Stimulated activated naive B cell treated with anti-CD40 and anti-IgM and Interleukin-4, amounts not matched to agents 10 μg/mL and 1 μg/mL and 100 μg/mL, for 72 hours (primary cell): ENCODE measurements at regions not wholly inside any gene's neighbourhood (a gene's known extent, or its start where the extent isn't known, plus 50 kb on each side); places are given as distances from the start of the nearest gene placed in this dataset.

Source experiments
- ATAC-seq, 2 donors: fragments of 150-1000 bp; cut with Tn5 transposase; replicated peaks; 2 replicates each; pipeline ENCODE4 v1.10.0; 2021; ENCODE audit warnings: moderate library complexity in 1 of 2
- DNase-seq: peaks from one replicate; pipeline ENCODE4 v3.0.0; 2021
- H3K27ac Mint-ChIP-seq: one replicate; pipeline ENCODE4 v1.8.0; 2022; ENCODE audit warnings: mild to moderate bottlenecking, mixed read lengths
- H3K27me3 Mint-ChIP-seq, 2 donors: one replicate each; pipeline ENCODE4 v1.8.0; 2022; ENCODE audit warnings: mixed read lengths in 2 of 2
- H3K36me3 Mint-ChIP-seq, 2 donors: one replicate each; pipeline ENCODE4 v1.8.0; 2022; ENCODE audit warnings: mixed read lengths in 2 of 2, mild to moderate bottlenecking in 1 of 2
- H3K4me1 Mint-ChIP-seq, 2 donors: one replicate each; pipeline ENCODE4 v1.8.0; 2022; ENCODE audit warnings: mixed read lengths in 2 of 2, mild to moderate bottlenecking in 1 of 2
- H3K4me3 Mint-ChIP-seq, 2 donors: one replicate each; pipeline ENCODE4 v1.8.0; 2022; ENCODE audit warnings: mild to moderate bottlenecking in 2 of 2, mixed read lengths in 2 of 2, moderate library complexity in 1 of 2
- H3K9me3 Mint-ChIP-seq, 2 donors: one replicate each; pipeline ENCODE4 v1.8.0; 2022; ENCODE audit warnings: mixed read lengths in 2 of 2, mild to moderate bottlenecking in 1 of 2

DNA sequence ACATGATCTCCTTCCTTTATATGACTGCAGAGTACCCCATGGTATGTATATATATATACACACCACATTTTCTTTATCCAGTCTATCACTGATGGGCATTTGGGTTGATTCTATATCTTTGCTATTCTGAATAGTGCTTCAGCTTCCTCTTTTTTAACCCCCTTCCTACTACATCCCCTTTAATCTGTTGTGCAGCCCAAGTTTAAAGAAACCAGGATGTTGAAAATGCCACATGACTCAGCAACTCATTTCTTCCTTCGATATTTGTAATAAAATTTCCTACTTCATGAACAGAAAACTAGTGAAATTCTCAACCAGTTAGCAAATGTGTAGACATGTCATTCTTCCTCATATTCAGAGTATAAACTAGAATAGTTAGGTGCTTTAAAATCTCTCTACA lies 1245.7 kb upstream of the SORCS1 start:
- H3K4me1 Mint-ChIP-seq: no peaks in the 10 kb centered on the region
- no peak for DNase-seq
- H3K27ac Mint-ChIP-seq: no peak overlapping the region
- H3K36me3 Mint-ChIP-seq: no peaks in the 10 kb centered on the region
- no peak overlapping the region for H3K4me3 Mint-ChIP-seq
- H3K9me3 Mint-ChIP-seq: peaks cover under 1 to 2% of the 10 kb centered on the region in 2 donors
- no peaks in the 10 kb centered on the region for H3K27me3 Mint-ChIP-seq
- no peak for ATAC-seq

DNA sequence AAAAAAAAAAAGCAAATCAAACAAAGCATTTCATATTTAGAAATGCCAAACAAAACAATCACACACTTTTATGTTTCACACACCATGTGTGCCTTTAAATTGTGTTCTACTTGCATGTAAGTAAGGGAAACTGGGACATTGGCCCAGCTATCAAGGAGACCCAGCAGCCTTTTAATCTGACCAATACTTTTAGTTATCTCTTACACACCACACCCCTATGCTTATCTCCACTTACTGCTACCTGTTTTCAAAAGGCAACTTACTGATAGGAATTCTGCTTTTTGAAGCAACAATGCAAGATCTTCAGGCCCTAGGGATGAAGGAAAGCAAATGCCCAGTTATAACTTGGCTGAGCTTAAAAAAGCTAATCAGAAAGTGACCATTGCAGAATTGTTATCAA lies 1244.8 kb upstream of the SORCS1 start:
- Mint-ChIP-seq H3K9me3 (peaks cover 5% of the 10 kb centered on the region in 2 donors), H3K4me3 (no peak overlapping the region), H3K27me3 (no peaks in the 10 kb centered on the region), H3K36me3 (no peaks in the 10 kb centered on the region), H3K4me1 (no peaks in the 10 kb centered on the region), H3K27ac (no peak overlapping the region)
- no peak for DNase-seq
- no peak for ATAC-seq

DNA sequence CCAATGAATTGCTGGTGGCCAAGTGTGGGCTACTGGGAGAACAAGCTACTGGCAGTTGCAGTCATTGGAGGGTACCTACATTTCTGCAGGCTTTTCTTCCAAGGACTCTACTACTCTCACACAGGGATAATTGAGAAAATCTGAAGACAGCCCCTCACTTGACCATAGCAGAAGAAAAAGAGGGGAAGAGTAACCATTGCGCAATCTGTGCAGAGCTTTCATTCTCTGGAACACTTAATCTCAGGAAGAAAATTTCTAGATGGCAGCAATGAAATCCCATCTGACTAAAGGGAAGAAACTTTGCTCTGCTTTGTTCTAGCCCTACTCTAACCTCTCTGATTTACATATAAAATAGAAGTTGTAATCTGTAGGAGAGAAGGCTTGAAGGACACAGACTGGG lies 1239.6 kb upstream of the SORCS1 start:
- Mint-ChIP-seq H3K27ac (no peak overlapping the region), H3K27me3 (no peaks in the 10 kb centered on the region), H3K4me3 (no peak overlapping the region), H3K4me1 (no peaks in the 10 kb centered on the region), H3K9me3 (peaks cover 5 to 8% of the 10 kb centered on the region in 2 donors), H3K36me3 (no peaks in the 10 kb centered on the region)
- DNase-seq (no peak), ATAC-seq (no peak)

DNA sequence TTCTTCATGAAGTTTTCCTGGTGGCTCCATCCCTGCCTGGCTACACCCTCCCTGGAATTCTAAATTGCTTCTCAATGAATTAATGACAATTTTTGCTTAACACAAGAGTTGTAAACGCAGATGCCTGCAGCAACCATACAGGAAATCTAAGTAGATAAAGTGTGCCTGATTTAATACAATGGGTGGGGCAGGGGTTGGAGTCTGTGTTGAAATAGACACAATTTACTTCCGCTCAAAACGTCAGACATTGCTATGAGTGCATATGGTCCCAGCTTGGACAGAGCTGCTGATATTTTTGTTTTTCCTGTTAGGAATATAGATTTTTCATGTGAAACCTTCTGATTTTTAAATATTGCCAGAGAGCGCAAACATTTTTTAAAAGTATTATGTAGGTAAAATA lies 1235.0 kb upstream of the SORCS1 start:
- ATAC-seq (no peak), DNase-seq (no peak)
- H3K4me1 Mint-ChIP-seq: no peaks in the 10 kb centered on the region
- no peak overlapping the region for H3K4me3 Mint-ChIP-seq
- H3K27me3 Mint-ChIP-seq: no peaks in the 10 kb centered on the region
- no peaks in the 10 kb centered on the region for H3K36me3 Mint-ChIP-seq
- H3K27ac Mint-ChIP-seq: no peak overlapping the region
- peaks cover 3 to 4% of the 10 kb centered on the region in 2 donors for H3K9me3 Mint-ChIP-seq

DNA sequence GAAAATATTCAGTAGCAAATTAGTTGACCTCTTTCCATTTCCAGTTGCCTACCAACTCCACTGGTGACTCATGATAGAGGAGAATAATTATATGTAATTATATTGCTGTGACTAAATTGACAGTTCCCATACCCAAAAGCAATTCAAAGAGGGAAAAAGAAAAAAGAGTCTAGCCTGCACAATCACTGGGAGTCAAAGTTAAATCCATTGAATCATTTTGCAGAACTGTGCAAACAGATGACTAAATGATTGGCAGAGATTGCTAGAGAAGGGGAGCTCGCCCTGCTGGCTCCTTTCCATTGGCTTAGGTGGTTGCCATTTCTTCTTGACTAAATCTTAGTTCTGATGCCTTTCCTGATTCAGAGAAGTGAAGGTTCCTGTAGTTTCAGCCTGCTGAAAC lies 1228.6 kb upstream of the SORCS1 start:
- no peaks in the 10 kb centered on the region for H3K4me1 Mint-ChIP-seq
- H3K4me3 Mint-ChIP-seq: no peak overlapping the region
- H3K27me3 Mint-ChIP-seq: no peaks in the 10 kb centered on the region
- H3K9me3 Mint-ChIP-seq: peaks cover 0 to 7% of the 10 kb centered on the region in 2 donors
- ATAC-seq: no peak
- no peaks in the 10 kb centered on the region for H3K36me3 Mint-ChIP-seq
- H3K27ac Mint-ChIP-seq: no peak overlapping the region
- DNase-seq: no peak

DNA sequence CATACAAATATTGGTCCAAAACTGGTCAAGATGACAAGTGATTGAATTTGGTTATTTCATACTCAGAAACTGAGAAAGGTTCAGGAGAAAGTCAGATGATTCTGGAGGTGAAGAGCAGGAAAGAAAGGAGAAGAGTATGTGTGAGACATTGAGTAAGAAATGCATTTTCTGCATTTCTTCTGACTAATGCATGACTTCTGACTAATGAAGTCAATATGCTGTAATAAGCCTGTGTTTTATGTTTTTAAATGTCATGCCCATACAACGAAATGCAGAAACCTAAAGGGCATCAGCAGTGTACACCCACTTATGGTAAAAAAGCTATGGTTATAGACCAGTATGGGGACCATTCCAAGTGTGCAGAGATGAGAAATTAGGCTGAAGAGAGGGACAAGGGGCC lies 1227.8 kb upstream of the SORCS1 start:
- Mint-ChIP-seq H3K36me3 (no peaks in the 10 kb centered on the region), H3K27ac (no peak overlapping the region), H3K4me1 (no peaks in the 10 kb centered on the region), H3K4me3 (no peak overlapping the region), H3K27me3 (no peaks in the 10 kb centered on the region), H3K9me3 (peaks cover 0 to 4% of the 10 kb centered on the region in 2 donors)
- DNase-seq: no peak
- ATAC-seq: no peak

DNA sequence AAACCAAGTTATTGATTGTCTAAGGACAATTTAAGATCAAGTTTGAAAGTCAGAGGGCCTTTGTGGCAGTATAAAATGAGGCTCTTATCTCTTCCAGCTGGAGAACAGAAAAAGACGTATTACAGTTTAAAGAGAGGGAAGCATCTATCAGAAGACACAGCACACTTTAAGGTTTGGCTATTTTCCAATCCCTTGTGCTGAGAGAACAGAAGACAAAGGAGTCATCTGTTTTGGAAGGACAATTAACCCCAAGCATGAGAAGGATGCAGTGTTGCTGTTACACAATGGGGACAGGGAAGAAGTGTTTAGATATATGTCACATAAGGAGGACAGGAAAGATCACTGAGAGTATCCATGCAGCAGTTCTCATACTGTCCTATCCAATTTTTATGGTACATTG lies 1224.2 kb upstream of the SORCS1 start:
- no peak for ATAC-seq
- no peaks in the 10 kb centered on the region for H3K4me1 Mint-ChIP-seq
- no peak for DNase-seq
- H3K36me3 Mint-ChIP-seq: no peaks in the 10 kb centered on the region
- H3K27ac Mint-ChIP-seq: no peak overlapping the region
- H3K27me3 Mint-ChIP-seq: no peaks in the 10 kb centered on the region
- H3K9me3 Mint-ChIP-seq: peaks cover 0 to 2% of the 10 kb centered on the region in 2 donors
- H3K4me3 Mint-ChIP-seq: no peak overlapping the region

DNA sequence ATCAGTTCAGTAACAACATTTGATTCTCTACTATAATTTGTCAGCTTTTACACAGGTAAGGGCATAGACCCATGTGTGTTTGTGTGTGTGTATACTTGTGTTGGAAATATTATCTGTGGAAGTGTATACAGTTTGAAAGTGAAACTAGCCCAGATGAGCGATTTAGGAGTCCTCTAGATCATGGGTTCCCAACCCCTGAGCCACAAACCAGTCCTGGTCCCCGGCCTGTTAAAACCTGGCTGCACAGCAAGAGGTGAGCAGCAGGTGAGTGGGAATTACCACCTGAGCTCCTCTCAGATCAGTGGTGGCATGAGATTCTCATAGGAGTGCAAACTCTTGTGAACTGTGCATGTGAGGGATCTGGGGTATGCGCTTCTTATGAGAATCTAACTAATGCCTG lies 1221.5 kb upstream of the SORCS1 start:
- Mint-ChIP-seq H3K27ac (no peak overlapping the region), H3K36me3 (no peaks in the 10 kb centered on the region), H3K9me3 (peaks cover 0 to 2% of the 10 kb centered on the region in 2 donors), H3K27me3 (no peaks in the 10 kb centered on the region), H3K4me3 (no peak overlapping the region), H3K4me1 (no peaks in the 10 kb centered on the region)
- DNase-seq: no peak
- no peak for ATAC-seq

DNA sequence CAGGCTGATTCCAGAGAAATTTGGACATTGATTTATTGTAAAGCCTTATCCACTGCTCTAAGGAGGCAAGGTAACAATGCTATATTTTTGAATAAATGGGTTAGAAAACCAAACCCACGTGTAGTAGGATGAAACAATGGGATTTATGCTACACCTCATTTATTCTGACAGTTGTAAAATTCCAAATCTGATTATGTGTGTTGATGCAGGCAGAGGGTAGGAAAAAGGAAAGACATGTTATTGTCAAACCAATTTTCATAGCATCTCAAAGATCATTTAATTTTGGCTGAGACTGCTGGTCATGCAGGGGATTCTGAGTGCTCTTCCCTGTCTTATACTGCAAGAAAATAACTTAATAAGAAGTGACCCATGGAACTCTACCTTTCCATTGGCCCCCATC lies 1219.9 kb upstream of the SORCS1 start:
- ATAC-seq: no peak
- DNase-seq: no peak
- Mint-ChIP-seq H3K27ac (no peak overlapping the region), H3K4me1 (no peaks in the 10 kb centered on the region), H3K36me3 (no peaks in the 10 kb centered on the region), H3K9me3 (peaks cover 0 to 2% of the 10 kb centered on the region in 2 donors), H3K27me3 (no peaks in the 10 kb centered on the region), H3K4me3 (no peak overlapping the region)

DNA sequence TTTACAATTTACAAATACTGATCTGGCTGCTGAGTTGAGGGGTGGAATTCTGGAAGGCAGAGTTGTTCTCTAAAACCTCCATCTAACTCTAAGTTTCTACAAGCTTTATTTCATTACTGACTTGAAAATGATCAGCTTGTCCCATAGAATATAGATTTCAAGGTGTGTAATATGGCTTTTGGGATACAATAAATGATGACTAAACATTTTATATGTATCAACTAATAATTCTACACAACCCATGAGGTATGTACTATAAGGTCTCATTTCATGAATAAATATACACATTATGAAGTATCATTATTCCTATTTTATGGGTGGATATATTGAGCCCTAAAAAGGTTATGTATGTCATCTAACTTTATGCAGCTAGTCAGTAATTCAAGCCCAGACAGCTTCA lies 1214.3 kb upstream of the SORCS1 start:
- Mint-ChIP-seq H3K27ac (no peak overlapping the region), H3K9me3 (peaks cover 4 to 5% of the 10 kb centered on the region in 2 donors), H3K4me1 (no peaks in the 10 kb centered on the region), H3K27me3 (no peaks in the 10 kb centered on the region), H3K4me3 (no peak overlapping the region), H3K36me3 (no peaks in the 10 kb centered on the region)
- DNase-seq (no peak), ATAC-seq (no peak)

DNA sequence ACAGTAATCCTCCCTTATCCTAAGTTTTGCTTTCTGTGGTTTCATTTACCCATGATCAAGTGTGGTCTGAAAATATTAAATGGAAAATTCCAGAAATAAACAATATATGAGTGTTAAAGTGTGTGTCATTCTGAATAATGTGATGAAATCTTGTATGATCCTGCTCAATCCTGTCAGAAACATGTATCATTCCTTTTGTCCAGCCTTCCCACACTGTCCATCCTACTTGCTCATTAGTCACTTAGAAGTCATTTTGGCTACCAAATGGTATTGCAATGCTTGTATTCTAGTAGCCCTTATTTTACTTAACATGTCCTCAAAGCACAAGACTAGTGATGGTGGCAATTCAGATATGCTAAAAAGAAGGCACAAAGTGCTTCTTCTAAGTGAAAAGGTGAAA lies 1211.2 kb upstream of the SORCS1 start:
- Mint-ChIP-seq H3K36me3 (no peaks in the 10 kb centered on the region), H3K27ac (no peak overlapping the region), H3K4me3 (no peak overlapping the region), H3K27me3 (no peaks in the 10 kb centered on the region), H3K4me1 (no peaks in the 10 kb centered on the region), H3K9me3 (peaks cover 8 to 10% of the 10 kb centered on the region in 2 donors)
- no peak for ATAC-seq
- no peak for DNase-seq

DNA sequence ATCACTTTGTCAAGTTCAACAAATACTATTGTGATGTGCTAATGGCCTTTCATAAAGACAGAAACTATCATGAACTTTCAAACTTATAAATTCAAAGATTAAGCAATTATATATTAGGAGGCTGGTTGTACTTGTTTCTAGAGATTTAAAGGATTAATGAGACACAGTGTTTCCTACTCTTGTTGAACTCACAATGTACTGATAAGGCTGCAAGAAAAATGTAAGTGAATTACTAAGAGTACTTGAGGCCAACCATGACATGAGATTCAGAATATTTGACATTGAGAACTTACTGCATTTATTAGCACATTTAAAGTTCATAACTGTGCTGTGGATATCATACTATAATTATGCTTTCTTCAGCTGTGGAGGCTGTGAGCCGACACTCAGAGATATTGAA lies 1210.5 kb upstream of the SORCS1 start:
- no peaks in the 10 kb centered on the region for H3K36me3 Mint-ChIP-seq
- DNase-seq (no peak), ATAC-seq (no peak)
- H3K4me1 Mint-ChIP-seq: no peaks in the 10 kb centered on the region
- H3K4me3 Mint-ChIP-seq: no peak overlapping the region
- H3K9me3 Mint-ChIP-seq: peaks cover 10% of the 10 kb centered on the region in 2 donors
- H3K27me3 Mint-ChIP-seq: no peaks in the 10 kb centered on the region
- no peak overlapping the region for H3K27ac Mint-ChIP-seq

DNA sequence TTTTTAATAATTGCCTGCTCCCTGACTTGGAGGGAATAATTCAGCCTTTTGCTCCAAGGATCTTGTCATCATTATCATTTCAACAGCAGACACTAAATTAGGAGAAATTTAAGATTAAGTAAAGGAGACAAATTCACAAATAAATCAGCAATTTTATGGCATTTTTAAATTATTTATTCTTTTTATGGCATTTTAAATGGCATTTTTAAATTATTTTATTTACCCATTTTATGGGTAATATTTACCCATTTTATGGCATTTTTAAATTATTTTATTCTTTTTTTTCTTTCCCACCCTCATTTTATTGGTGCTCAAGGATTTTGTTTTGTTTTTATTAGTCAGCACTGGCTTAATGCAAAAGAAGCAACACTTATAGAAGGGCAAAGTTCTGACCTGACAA lies 1201.0 kb upstream of the SORCS1 start:
- DNase-seq (no peak), ATAC-seq (no peak)
- H3K27me3 Mint-ChIP-seq: no peaks in the 10 kb centered on the region
- H3K4me1 Mint-ChIP-seq: no peaks in the 10 kb centered on the region
- H3K4me3 Mint-ChIP-seq: no peak overlapping the region
- no peaks in the 10 kb centered on the region for H3K36me3 Mint-ChIP-seq
- no peak overlapping the region for H3K27ac Mint-ChIP-seq
- H3K9me3 Mint-ChIP-seq: peaks cover 7% of the 10 kb centered on the region in 2 donors

DNA sequence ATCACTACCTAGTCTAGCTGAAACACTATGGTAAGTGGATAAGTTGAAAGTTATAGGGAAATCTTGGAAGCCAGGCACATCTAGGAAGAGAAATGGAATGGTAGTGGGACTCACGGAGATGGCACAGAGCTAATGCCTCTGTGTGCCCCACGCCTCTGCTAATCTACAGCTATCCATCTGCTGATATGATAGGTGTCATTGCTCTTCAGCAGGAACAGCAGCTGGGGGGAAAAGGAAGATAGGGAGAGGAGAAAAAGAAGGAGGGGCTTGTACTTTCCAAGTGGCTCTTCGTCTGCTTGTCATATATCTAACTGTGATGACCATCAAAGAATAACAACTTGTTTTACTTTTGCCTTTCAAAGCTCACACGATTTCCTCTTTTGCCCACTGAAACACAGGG lies 1199.1 kb upstream of the SORCS1 start:
- no peaks in the 10 kb centered on the region for H3K36me3 Mint-ChIP-seq
- no peak for ATAC-seq
- no peaks in the 10 kb centered on the region for H3K27me3 Mint-ChIP-seq
- H3K9me3 Mint-ChIP-seq: peaks cover 6 to 7% of the 10 kb centered on the region in 2 donors
- DNase-seq: no peak
- no peak overlapping the region for H3K4me3 Mint-ChIP-seq
- H3K4me1 Mint-ChIP-seq: no peaks in the 10 kb centered on the region
- no peak overlapping the region for H3K27ac Mint-ChIP-seq

DNA sequence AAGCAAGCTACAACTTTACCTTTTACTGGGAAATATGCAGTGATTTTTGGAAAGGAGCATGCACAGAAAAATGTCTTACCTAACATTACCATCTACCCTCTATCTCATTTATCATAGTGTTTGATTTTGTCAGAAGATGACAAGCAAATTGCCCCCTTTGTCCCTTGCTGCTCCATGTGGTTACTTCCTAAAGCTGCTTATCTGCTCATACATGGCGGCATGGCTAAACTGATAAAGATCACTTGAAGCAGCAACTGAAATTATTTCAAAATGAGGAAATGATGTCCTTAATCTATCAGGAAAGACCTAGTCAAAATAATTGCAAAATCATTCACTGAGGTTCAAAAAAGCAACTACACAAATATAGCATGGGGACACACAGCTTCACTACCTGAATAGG lies 1198.5 kb upstream of the SORCS1 start:
- H3K4me3 Mint-ChIP-seq: no peak overlapping the region
- H3K36me3 Mint-ChIP-seq: no peaks in the 10 kb centered on the region
- no peaks in the 10 kb centered on the region for H3K27me3 Mint-ChIP-seq
- DNase-seq: no peak
- peaks cover 6 to 7% of the 10 kb centered on the region in 2 donors for H3K9me3 Mint-ChIP-seq
- H3K4me1 Mint-ChIP-seq: no peaks in the 10 kb centered on the region
- H3K27ac Mint-ChIP-seq: no peak overlapping the region
- no peak for ATAC-seq

DNA sequence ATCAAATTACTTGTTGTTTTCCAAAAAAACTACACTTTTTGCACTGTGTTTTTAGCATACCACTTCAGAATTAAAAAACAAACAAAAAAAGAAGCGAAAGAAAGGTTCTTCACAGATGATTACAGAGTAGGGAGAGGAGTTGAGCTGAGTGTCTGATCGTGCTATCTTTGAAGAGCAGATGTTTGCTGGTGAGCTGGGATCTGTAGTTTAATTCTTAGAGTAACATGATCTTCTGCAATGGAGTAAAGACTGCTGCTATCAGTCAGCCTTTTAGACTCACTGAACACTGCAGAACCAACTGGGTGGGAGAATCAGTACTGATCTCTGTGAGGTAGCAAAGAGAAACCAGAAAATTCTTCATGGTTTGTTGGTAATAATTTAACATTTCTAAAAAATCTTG lies 1197.8 kb upstream of the SORCS1 start:
- peaks cover 6 to 7% of the 10 kb centered on the region in 2 donors for H3K9me3 Mint-ChIP-seq
- H3K36me3 Mint-ChIP-seq: no peaks in the 10 kb centered on the region
- ATAC-seq (no peak), DNase-seq (no peak)
- no peak overlapping the region for H3K27ac Mint-ChIP-seq
- no peaks in the 10 kb centered on the region for H3K4me1 Mint-ChIP-seq
- no peaks in the 10 kb centered on the region for H3K27me3 Mint-ChIP-seq
- no peak overlapping the region for H3K4me3 Mint-ChIP-seq
